ENCODE measurements at regions not wholly inside any gene's neighbourhood (a gene's known extent, or its start where the extent isn't known, plus 50 kb on each side); places are given as distances from the start of the nearest gene placed in this dataset.

- intact Hi-C loops (cut with micrococcal nuclease), result no loop called here
- no peak overlapping the region for H3K4me3 ChIP-seq (ENCODE audit: low read length)
- H3K4me1 Mint-ChIP-seq, result no peaks in the 10 kb centered on the region
- H3K27me3 Mint-ChIP-seq (ENCODE audit: low read depth in 2 of 2), result no peaks in the 10 kb centered on the region
- WGBS (ENCODE audit: insufficient coverage), result 100% methylated on average over 1 of the region's 1 CpG
- no peaks in the 10 kb centered on the region for H3K36me3 Mint-ChIP-seq
- no peaks in the 10 kb centered on the region for H3K4me1 ChIP-seq (ENCODE audit: control insufficient read depth, insufficient read depth, low read length)
- H3K27ac ChIP-seq (ENCODE audit: low read length), result no peak overlapping the region
- no peaks in the 10 kb centered on the region for H3K9me3 ChIP-seq (ENCODE audit: control insufficient read depth, insufficient read depth, low read length)
- H3K9me3 Mint-ChIP-seq, result no peaks in the 10 kb centered on the region
- H3K4me3 Mint-ChIP-seq, result no peak overlapping the region
- DNase-seq (no peak), ATAC-seq (no peak)
- H3K36me3 ChIP-seq (ENCODE audit: control insufficient read depth, insufficient read depth, low read length), result no peaks in the 10 kb centered on the region
- H3K27me3 ChIP-seq (ENCODE audit: control insufficient read depth, insufficient read depth, low read length), result no peaks in the 10 kb centered on the region
- no peak overlapping the region for H3K27ac Mint-ChIP-seq
- TF ChIP-seq, protein P1, sequence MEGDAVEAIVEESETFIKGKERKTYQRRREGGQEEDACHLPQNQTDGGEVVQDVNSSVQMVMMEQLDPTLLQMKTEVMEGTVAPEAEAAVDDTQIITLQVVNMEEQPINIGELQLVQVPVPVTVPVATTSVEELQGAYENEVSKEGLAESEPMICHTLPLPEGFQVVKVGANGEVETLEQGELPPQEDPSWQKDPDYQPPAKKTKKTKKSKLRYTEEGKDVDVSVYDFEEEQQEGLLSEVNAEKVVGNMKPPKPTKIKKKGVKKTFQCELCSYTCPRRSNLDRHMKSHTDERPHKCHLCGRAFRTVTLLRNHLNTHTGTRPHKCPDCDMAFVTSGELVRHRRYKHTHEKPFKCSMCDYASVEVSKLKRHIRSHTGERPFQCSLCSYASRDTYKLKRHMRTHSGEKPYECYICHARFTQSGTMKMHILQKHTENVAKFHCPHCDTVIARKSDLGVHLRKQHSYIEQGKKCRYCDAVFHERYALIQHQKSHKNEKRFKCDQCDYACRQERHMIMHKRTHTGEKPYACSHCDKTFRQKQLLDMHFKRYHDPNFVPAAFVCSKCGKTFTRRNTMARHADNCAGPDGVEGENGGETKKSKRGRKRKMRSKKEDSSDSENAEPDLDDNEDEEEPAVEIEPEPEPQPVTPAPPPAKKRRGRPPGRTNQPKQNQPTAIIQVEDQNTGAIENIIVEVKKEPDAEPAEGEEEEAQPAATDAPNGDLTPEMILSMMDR (IDR thresholded peaks at IDR 0.05), result no peak
These were observed 271.0 kb downstream of the SLITRK5 start for GRCh38 chr13:87942205-87942604.

GRCh38 chr13:87944038-87944437, 272.9 kb downstream of the SLITRK5 start:
- WGBS (ENCODE audit: insufficient coverage), result no CpG with 5 or more reads among the region's 1 CpG
- H3K9me3 ChIP-seq (ENCODE audit: control insufficient read depth, insufficient read depth, low read length), result no peaks in the 10 kb centered on the region
- no peaks in the 10 kb centered on the region for H3K36me3 Mint-ChIP-seq
- H3K27me3 ChIP-seq (ENCODE audit: control insufficient read depth, insufficient read depth, low read length), result no peaks in the 10 kb centered on the region
- H3K4me1 Mint-ChIP-seq, result no peaks in the 10 kb centered on the region
- no peaks in the 10 kb centered on the region for H3K4me1 ChIP-seq (ENCODE audit: control insufficient read depth, insufficient read depth, low read length)
- no peaks in the 10 kb centered on the region for H3K9me3 Mint-ChIP-seq
- no peak for ATAC-seq
- no peak overlapping the region for H3K27ac ChIP-seq (ENCODE audit: low read length)
- TF ChIP-seq, protein P1 (IDR thresholded peaks at IDR 0.05), result no peak
- no peaks in the 10 kb centered on the region for H3K27me3 Mint-ChIP-seq (ENCODE audit: low read depth in 2 of 2)
- no peak for DNase-seq
- intact Hi-C loops (cut with micrococcal nuclease), result no loop called here
- no peaks in the 10 kb centered on the region for H3K36me3 ChIP-seq (ENCODE audit: control insufficient read depth, insufficient read depth, low read length)
- no peak overlapping the region for H3K4me3 Mint-ChIP-seq
- H3K4me3 ChIP-seq (ENCODE audit: low read length), result no peak overlapping the region
- no peak overlapping the region for H3K27ac Mint-ChIP-seq

- WGBS (ENCODE audit: insufficient coverage), result 60% methylated on average over 1 of the region's 2 CpGs
These were observed 281.2 kb downstream of the SLITRK5 start for GRCh38 chr13:87952377-87952776.

DNA sequence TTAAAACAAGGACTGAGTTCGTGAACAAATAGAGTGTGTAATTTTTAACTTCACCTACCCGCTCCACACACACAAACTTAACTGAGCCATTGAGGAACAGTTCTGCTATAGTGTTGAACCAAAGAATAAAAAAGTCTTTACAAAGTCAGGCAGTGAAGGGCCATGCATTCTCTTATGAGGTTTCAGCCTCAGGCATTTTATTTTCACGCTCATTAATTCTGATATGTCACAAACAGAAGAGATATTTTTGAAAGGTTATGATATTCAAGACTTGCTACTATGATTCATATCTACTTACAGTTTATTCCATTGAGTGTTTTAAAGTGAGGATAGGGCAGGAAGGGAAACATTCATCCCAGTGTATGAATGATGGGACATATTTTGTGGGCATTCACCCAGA, 282.2 kb downstream of the SLITRK5 start:
- TF ChIP-seq, protein P1 (IDR thresholded peaks at IDR 0.05), result no peak
- 100% methylated on average over 1 of the region's 3 CpGs for WGBS (ENCODE audit: insufficient coverage)
- H3K36me3 Mint-ChIP-seq, result no peaks in the 10 kb centered on the region

More at GRCh38 chr13:87952377-87952776, 281.2 kb downstream of the SLITRK5 start:
- Histone ChIP-seq H3K27ac (ENCODE audit: low read length) (no peak overlapping the region), H3K4me1 (ENCODE audit: control insufficient read depth, insufficient read depth, low read length) (no peaks in the 10 kb centered on the region), H3K4me3 (ENCODE audit: low read length) (no peak overlapping the region), H3K27me3 (ENCODE audit: control insufficient read depth, insufficient read depth, low read length) (no peaks in the 10 kb centered on the region), H3K36me3 (ENCODE audit: control insufficient read depth, insufficient read depth, low read length) (no peaks in the 10 kb centered on the region), H3K9me3 (ENCODE audit: control insufficient read depth, insufficient read depth, low read length) (no peaks in the 10 kb centered on the region)
- no peaks in the 10 kb centered on the region for H3K4me1 Mint-ChIP-seq
- no peak overlapping the region for H3K4me3 Mint-ChIP-seq
- peaks cover 0 to under 1% of the 10 kb centered on the region in 2 donors for H3K27me3 Mint-ChIP-seq (ENCODE audit: low read depth in 2 of 2)
- DNase-seq, result no peak
- no peak for ATAC-seq
- H3K27ac Mint-ChIP-seq, result no peak overlapping the region
- intact Hi-C loops (cut with micrococcal nuclease), result no loop called here
- TF ChIP-seq, protein P1 (IDR thresholded peaks at IDR 0.05), result no peak
- H3K9me3 Mint-ChIP-seq, result no peaks in the 10 kb centered on the region
- no peaks in the 10 kb centered on the region for H3K36me3 Mint-ChIP-seq

More for the DNA sequence above, 282.2 kb downstream of the SLITRK5 start:
- intact Hi-C loops (cut with micrococcal nuclease), result no loop called here
- no peak for ATAC-seq
- Mint-ChIP-seq H3K27ac (no peak overlapping the region), H3K27me3 (ENCODE audit: low read depth in 2 of 2) (peaks cover 0 to 3% of the 10 kb centered on the region in 2 donors), H3K4me1 (no peaks in the 10 kb centered on the region), H3K4me3 (no peak overlapping the region), H3K9me3 (no peaks in the 10 kb centered on the region)
- H3K36me3 ChIP-seq (ENCODE audit: control insufficient read depth, insufficient read depth, low read length), result no peaks in the 10 kb centered on the region
- no peak overlapping the region for H3K4me3 ChIP-seq (ENCODE audit: low read length)
- no peak overlapping the region for H3K27ac ChIP-seq (ENCODE audit: low read length)
- H3K4me1 ChIP-seq (ENCODE audit: control insufficient read depth, insufficient read depth, low read length), result no peaks in the 10 kb centered on the region
- no peaks in the 10 kb centered on the region for H3K27me3 ChIP-seq (ENCODE audit: control insufficient read depth, insufficient read depth, low read length)
- no peak for DNase-seq
- H3K9me3 ChIP-seq (ENCODE audit: control insufficient read depth, insufficient read depth, low read length), result no peaks in the 10 kb centered on the region
